SK-N-SH (cell line): ENCODE measurements at regions not wholly inside any gene's neighbourhood (a gene's known extent, or its start where the extent isn't known, plus 50 kb on each side); places are given as distances from the start of the nearest gene placed in this dataset.

Experiments used
- EZH2phosphoT487 ChIP-seq: fragments of 200-600 bp; sonication (generic); IDR thresholded peaks from 2 replicates; pipeline ENCODE4 v1.6.1; 2017; ENCODE audit warnings: low read depth, mixed run types, mild to moderate bottlenecking, antibody characterized with exemption, moderate library complexity, borderline replicate concordance
- NFIC ChIP-seq: IDR thresholded peaks from 2 replicates; pipeline ENCODE4 v1.4.0; 2012; ENCODE audit warnings: borderline replicate concordance
- TF ChIP-seq, protein P1 (sequence below): fragments of 200-600 bp; sonication (generic); IDR thresholded peaks from 2 replicates; pipeline ENCODE4 v1.6.1; 2017; ENCODE audit warnings: antibody characterized with exemption, mild to moderate bottlenecking, moderate library complexity
- TF ChIP-seq, protein P2 (sequence below): fragments of 150-350 bp; IDR thresholded peaks from 2 replicates; pipeline ENCODE4 v1.6.1; 2017; ENCODE audit warnings: antibody characterized with exemption, low read length, low read depth, borderline replicate concordance

DNA sequence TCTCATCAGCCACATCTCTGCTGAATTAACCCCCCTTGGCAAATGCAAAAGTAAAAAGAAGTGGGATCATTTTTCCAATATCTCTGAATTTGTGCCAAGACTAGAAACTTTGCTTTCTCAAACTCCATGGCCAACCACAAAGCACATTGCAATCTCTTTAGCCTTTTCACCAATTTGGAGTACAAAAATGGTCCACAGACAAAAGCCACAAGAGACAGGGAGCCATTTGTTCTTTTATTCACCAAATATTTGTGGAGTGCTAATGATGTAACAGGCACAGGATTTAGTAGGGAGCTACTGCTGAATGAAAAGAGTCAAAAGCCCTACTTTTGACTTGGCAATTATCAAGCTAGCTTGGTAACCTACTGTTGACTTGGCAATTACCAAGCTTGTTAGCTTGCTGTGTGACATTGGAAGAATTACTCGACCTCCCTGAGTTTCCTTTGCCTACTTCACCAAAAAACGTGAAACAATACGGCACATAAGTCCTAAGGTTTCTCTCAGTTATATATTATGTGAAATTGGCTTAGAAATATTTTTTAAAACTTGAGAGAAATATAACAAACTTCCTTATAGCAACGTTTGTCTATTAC, 97.1 kb upstream of the KLF3 start:
- TF ChIP-seq, protein P1, sequence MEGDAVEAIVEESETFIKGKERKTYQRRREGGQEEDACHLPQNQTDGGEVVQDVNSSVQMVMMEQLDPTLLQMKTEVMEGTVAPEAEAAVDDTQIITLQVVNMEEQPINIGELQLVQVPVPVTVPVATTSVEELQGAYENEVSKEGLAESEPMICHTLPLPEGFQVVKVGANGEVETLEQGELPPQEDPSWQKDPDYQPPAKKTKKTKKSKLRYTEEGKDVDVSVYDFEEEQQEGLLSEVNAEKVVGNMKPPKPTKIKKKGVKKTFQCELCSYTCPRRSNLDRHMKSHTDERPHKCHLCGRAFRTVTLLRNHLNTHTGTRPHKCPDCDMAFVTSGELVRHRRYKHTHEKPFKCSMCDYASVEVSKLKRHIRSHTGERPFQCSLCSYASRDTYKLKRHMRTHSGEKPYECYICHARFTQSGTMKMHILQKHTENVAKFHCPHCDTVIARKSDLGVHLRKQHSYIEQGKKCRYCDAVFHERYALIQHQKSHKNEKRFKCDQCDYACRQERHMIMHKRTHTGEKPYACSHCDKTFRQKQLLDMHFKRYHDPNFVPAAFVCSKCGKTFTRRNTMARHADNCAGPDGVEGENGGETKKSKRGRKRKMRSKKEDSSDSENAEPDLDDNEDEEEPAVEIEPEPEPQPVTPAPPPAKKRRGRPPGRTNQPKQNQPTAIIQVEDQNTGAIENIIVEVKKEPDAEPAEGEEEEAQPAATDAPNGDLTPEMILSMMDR, result no peak
- TF ChIP-seq EZH2phosphoT487 (no peak), NFIC (no peak)
- TF ChIP-seq, protein P2, sequence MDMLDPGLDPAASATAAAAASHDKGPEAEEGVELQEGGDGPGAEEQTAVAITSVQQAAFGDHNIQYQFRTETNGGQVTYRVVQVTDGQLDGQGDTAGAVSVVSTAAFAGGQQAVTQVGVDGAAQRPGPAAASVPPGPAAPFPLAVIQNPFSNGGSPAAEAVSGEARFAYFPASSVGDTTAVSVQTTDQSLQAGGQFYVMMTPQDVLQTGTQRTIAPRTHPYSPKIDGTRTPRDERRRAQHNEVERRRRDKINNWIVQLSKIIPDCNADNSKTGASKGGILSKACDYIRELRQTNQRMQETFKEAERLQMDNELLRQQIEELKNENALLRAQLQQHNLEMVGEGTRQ, result no peak
